ENCODE measurements at regions not wholly inside any gene's neighbourhood (a gene's known extent, or its start where the extent isn't known, plus 50 kb on each side); places are given as distances from the start of the nearest gene placed in this dataset.

- Histone ChIP-seq H3K27me3 (no peaks in the 10 kb centered on the region), H3K36me3 (no peaks in the 10 kb centered on the region), H3K27ac (no peak overlapping the region), H3K9me3 (no peaks in the 10 kb centered on the region), H3K4me1 (peaks cover 0 to 26% of the 10 kb centered on the region in 2 donors), H3K4me3 (no peak overlapping the region)
- TF ChIP-seq POLR2A (IDR thresholded peaks at IDR 0.05) (no peak), POLR2AphosphoS5 (IDR thresholded peaks at IDR 0.05) (no peak), CTCF (IDR thresholded peaks at IDR 0.05) (no peak)
- intact Hi-C loops (cut with DNase I; ENCODE audit: low total_unique reads) = loop anchor here (2.0 kb wide), 1 partner anchor 53 kb away; no protein-coding TSS in a partner anchor
- DNase-seq (ENCODE audit: low spot score in 2 of 2) = no peak
Measured at GRCh38 chr3:177613901-177614300, 416.6 kb upstream of the TBL1XR1 start.

- TF ChIP-seq POLR2AphosphoS5 (IDR thresholded peaks at IDR 0.05) (peak; percentile 70 to 77 (median 71)), POLR2A (IDR thresholded peaks at IDR 0.05) (no peak)
- no peaks in the 10 kb centered on the region for H3K9me3 ChIP-seq
- DNase-seq (ENCODE audit: low spot score in 2 of 2) = peak; percentile 60 to 83
- H3K27me3 ChIP-seq = no peaks in the 10 kb centered on the region
- H3K4me3 ChIP-seq = no peak overlapping the region
- H3K36me3 ChIP-seq = no peaks in the 10 kb centered on the region
- intact Hi-C loops (cut with DNase I; ENCODE audit: low total_unique reads) = loop anchor here (2.0 kb wide), 1 partner anchor 54 kb away; no protein-coding TSS in a partner anchor
- H3K4me1 ChIP-seq = peaks cover 0 to 26% of the 10 kb centered on the region in 2 donors
- peak overlapping the region; percentile 26 to 41 for H3K27ac ChIP-seq
Measured at GRCh38 chr3:177615015-177615414, 417.7 kb upstream of the TBL1XR1 start.

GRCh38 chr3:177618873-177619733 lies 421.8 kb upstream of the TBL1XR1 start:
- Histone ChIP-seq H3K27me3 (no peaks in the 10 kb centered on the region), H3K36me3 (no peaks in the 10 kb centered on the region), H3K27ac (peak overlapping the region; percentile 84 to 85), H3K4me1 (peaks cover 0 to 10% of the 10 kb centered on the region in 2 donors), H3K9me3 (no peaks in the 10 kb centered on the region), H3K4me3 (no peak overlapping the region)
- intact Hi-C loops (cut with DNase I; ENCODE audit: low total_unique reads) = no loop called here
- no peak for DNase-seq (ENCODE audit: low spot score in 2 of 2)
- peak in 1 of 3 donors; percentile 6 for TF ChIP-seq CTCF (IDR thresholded peaks at IDR 0.05)
- TF ChIP-seq POLR2AphosphoS5 (IDR thresholded peaks at IDR 0.05) = no peak
- no peak for TF ChIP-seq POLR2A (IDR thresholded peaks at IDR 0.05)

- peaks cover 0 to 6% of the 10 kb centered on the region in 2 donors for H3K4me1 ChIP-seq
- no peaks in the 10 kb centered on the region for H3K27me3 ChIP-seq
- intact Hi-C loops (cut with DNase I; ENCODE audit: low total_unique reads) = no loop called here
- no peak for TF ChIP-seq CTCF (IDR thresholded peaks at IDR 0.05)
- TF ChIP-seq POLR2A (IDR thresholded peaks at IDR 0.05) = no peak
- no peaks in the 10 kb centered on the region for H3K9me3 ChIP-seq
- DNase-seq (ENCODE audit: low spot score in 2 of 2) = no peak
- no peaks in the 10 kb centered on the region for H3K36me3 ChIP-seq
- H3K4me3 ChIP-seq = no peak overlapping the region
- peak overlapping the region; percentile 84 to 85 for H3K27ac ChIP-seq
Measured at GRCh38 chr3:177620073-177620472, 422.8 kb upstream of the TBL1XR1 start.

GRCh38 chr3:177622520-177622919 lies 425.2 kb upstream of the TBL1XR1 start:
- Histone ChIP-seq H3K27me3 (no peaks in the 10 kb centered on the region), H3K36me3 (no peaks in the 10 kb centered on the region), H3K27ac (peak overlapping the region; percentile 22 to 37), H3K9me3 (no peaks in the 10 kb centered on the region), H3K4me3 (no peak overlapping the region), H3K4me1 (peaks cover 0 to 3% of the 10 kb centered on the region in 2 donors)
- no peak for DNase-seq (ENCODE audit: low spot score in 2 of 2)
- intact Hi-C loops (cut with DNase I; ENCODE audit: low total_unique reads) = no loop called here
- TF ChIP-seq CTCF (IDR thresholded peaks at IDR 0.05) = no peak
- TF ChIP-seq POLR2AphosphoS5 (IDR thresholded peaks at IDR 0.05) = no peak
- TF ChIP-seq POLR2A (IDR thresholded peaks at IDR 0.05) = no peak

All from breast epithelium (tissue), 4 donors.